Neuron (in vitro differentiated cells): ENCODE measurements at regions not wholly inside any gene's neighbourhood (a gene's known extent, or its start where the extent isn't known, plus 50 kb on each side); places are given as distances from the start of the nearest gene placed in this dataset.

Experiments
- H2AFZ ChIP-seq: one replicate; pipeline ENCODE4 v1.6.1; 2013; ENCODE audit warnings: low read depth, mild to moderate bottlenecking, inconsistent platforms, low read length, moderate library complexity
- H3K27me3 ChIP-seq: one replicate; pipeline ENCODE4 v1.6.1; 2013; ENCODE audit warnings: low read length; ENCODE audit not compliant: insufficient read depth
- H3K36me3 ChIP-seq: one replicate; pipeline ENCODE4 v1.6.1; 2013; ENCODE audit warnings: low read length; ENCODE audit not compliant: insufficient read depth
- H3K4me1 ChIP-seq: one replicate; pipeline ENCODE4 v1.6.1; 2013; ENCODE audit warnings: low read length; ENCODE audit not compliant: insufficient read depth
- H3K4me3 ChIP-seq: 2 replicates; pipeline ENCODE4 v1.5.1; 2013; ENCODE audit warnings: mild to moderate bottlenecking, low read length, moderate library complexity
- H3K9me3 ChIP-seq: one replicate; pipeline ENCODE4 v1.6.1; 2013; ENCODE audit warnings: low read length

- no peaks in the 10 kb centered on the region for H3K27me3 ChIP-seq
- H3K9me3 ChIP-seq: peaks cover 2% of the 10 kb centered on the region
- peaks cover 11% of the 10 kb centered on the region for H3K4me1 ChIP-seq
- H3K36me3 ChIP-seq: no peaks in the 10 kb centered on the region
- H3K4me3 ChIP-seq: no peak overlapping the region
- no peak overlapping the region for H2AFZ ChIP-seq
Observed at GRCh38 chr10:78388331-78389050, 354.8 kb downstream of the RPS24 start.

GRCh38 chr10:78389419-78389818 lies 355.8 kb downstream of the RPS24 start:
- no peaks in the 10 kb centered on the region for H3K36me3 ChIP-seq
- H3K4me3 ChIP-seq: no peak overlapping the region
- no peaks in the 10 kb centered on the region for H3K27me3 ChIP-seq

GRCh38 chr10:78390051-78390450 lies 356.4 kb downstream of the RPS24 start:
- Histone ChIP-seq H2AFZ (no peak overlapping the region), H3K36me3 (no peaks in the 10 kb centered on the region), H3K9me3 (no peaks in the 10 kb centered on the region), H3K4me1 (peaks cover 11% of the 10 kb centered on the region), H3K4me3 (no peak overlapping the region), H3K27me3 (no peaks in the 10 kb centered on the region)

More at GRCh38 chr10:78389419-78389818, 355.8 kb downstream of the RPS24 start:
- H3K4me1 ChIP-seq: peaks cover 11% of the 10 kb centered on the region
- no peak overlapping the region for H2AFZ ChIP-seq
- H3K9me3 ChIP-seq: peaks cover 2% of the 10 kb centered on the region

- Histone ChIP-seq H3K36me3 (no peaks in the 10 kb centered on the region), H3K4me1 (peaks cover 11% of the 10 kb centered on the region), H3K9me3 (no peaks in the 10 kb centered on the region), H3K27me3 (no peaks in the 10 kb centered on the region), H2AFZ (no peak overlapping the region), H3K4me3 (no peak overlapping the region)
Observed at GRCh38 chr10:78390817-78391216, 357.2 kb downstream of the RPS24 start.

- no peak overlapping the region for H2AFZ ChIP-seq
Observed at GRCh38 chr10:78391585-78391984, 357.9 kb downstream of the RPS24 start.

GRCh38 chr10:78392197-78392596 lies 358.5 kb downstream of the RPS24 start:
- Histone ChIP-seq H3K9me3 (no peaks in the 10 kb centered on the region), H3K27me3 (no peaks in the 10 kb centered on the region), H3K36me3 (no peaks in the 10 kb centered on the region), H3K4me1 (no peaks in the 10 kb centered on the region), H3K4me3 (no peak overlapping the region), H2AFZ (no peak overlapping the region)

More at GRCh38 chr10:78391585-78391984, 357.9 kb downstream of the RPS24 start:
- peaks cover 4% of the 10 kb centered on the region for H3K4me1 ChIP-seq
- H3K9me3 ChIP-seq: no peaks in the 10 kb centered on the region
- no peak overlapping the region for H3K4me3 ChIP-seq
- no peaks in the 10 kb centered on the region for H3K27me3 ChIP-seq
- H3K36me3 ChIP-seq: no peaks in the 10 kb centered on the region

- Histone ChIP-seq H2AFZ (no peak overlapping the region), H3K27me3 (no peaks in the 10 kb centered on the region), H3K4me3 (no peak overlapping the region), H3K9me3 (no peaks in the 10 kb centered on the region), H3K36me3 (no peaks in the 10 kb centered on the region), H3K4me1 (no peaks in the 10 kb centered on the region)
Observed at GRCh38 chr10:78393094-78393493, 359.4 kb downstream of the RPS24 start.

GRCh38 chr10:78394047-78394446 lies 360.4 kb downstream of the RPS24 start:
- H3K36me3 ChIP-seq: no peaks in the 10 kb centered on the region
- no peak overlapping the region for H3K4me3 ChIP-seq
- no peaks in the 10 kb centered on the region for H3K27me3 ChIP-seq
- no peak overlapping the region for H2AFZ ChIP-seq
- H3K4me1 ChIP-seq: no peaks in the 10 kb centered on the region
- no peaks in the 10 kb centered on the region for H3K9me3 ChIP-seq

- H2AFZ ChIP-seq: no peak overlapping the region
- no peaks in the 10 kb centered on the region for H3K27me3 ChIP-seq
- H3K4me3 ChIP-seq: no peak overlapping the region
- H3K9me3 ChIP-seq: no peaks in the 10 kb centered on the region
- H3K4me1 ChIP-seq: no peaks in the 10 kb centered on the region
- no peaks in the 10 kb centered on the region for H3K36me3 ChIP-seq
Observed at GRCh38 chr10:78395162-78395561, 361.5 kb downstream of the RPS24 start.

GRCh38 chr10:78396754-78397153 lies 363.1 kb downstream of the RPS24 start:
- H3K4me3 ChIP-seq: no peak overlapping the region
- no peak overlapping the region for H2AFZ ChIP-seq

GRCh38 chr10:78397786-78398185 lies 364.1 kb downstream of the RPS24 start:
- Histone ChIP-seq H3K36me3 (no peaks in the 10 kb centered on the region), H3K4me1 (peaks cover 15% of the 10 kb centered on the region), H3K4me3 (no peak overlapping the region), H2AFZ (no peak overlapping the region), H3K9me3 (no peaks in the 10 kb centered on the region), H3K27me3 (no peaks in the 10 kb centered on the region)

More at GRCh38 chr10:78396754-78397153, 363.1 kb downstream of the RPS24 start:
- Histone ChIP-seq H3K4me1 (peaks cover 5% of the 10 kb centered on the region), H3K9me3 (no peaks in the 10 kb centered on the region), H3K27me3 (no peaks in the 10 kb centered on the region), H3K36me3 (no peaks in the 10 kb centered on the region)

GRCh38 chr10:78398382-78398781 lies 364.7 kb downstream of the RPS24 start:
- Histone ChIP-seq H3K36me3 (no peaks in the 10 kb centered on the region), H3K4me1 (peaks cover 17% of the 10 kb centered on the region), H3K27me3 (no peaks in the 10 kb centered on the region), H3K4me3 (no peak overlapping the region), H3K9me3 (no peaks in the 10 kb centered on the region), H2AFZ (no peak overlapping the region)

GRCh38 chr10:78401624-78402367 lies 368.1 kb downstream of the RPS24 start:
- Histone ChIP-seq H3K36me3 (no peaks in the 10 kb centered on the region), H3K4me1 (peaks cover 28% of the 10 kb centered on the region), H3K9me3 (no peaks in the 10 kb centered on the region), H3K27me3 (no peaks in the 10 kb centered on the region), H2AFZ (peak overlapping the region; percentile 50), H3K4me3 (no peak overlapping the region)
